D341Med (cell line): ENCODE measurements at regions not wholly inside any gene's neighbourhood (a gene's known extent, or its start where the extent isn't known, plus 50 kb on each side); places are given as distances from the start of the nearest gene placed in this dataset.
"Not testable (repeated sequence)": the region's sequence is repeated elsewhere in the genome, so short reads cannot be mapped to it uniquely, and the experiment has no call there.

Source experiments
- DNase-seq: peaks from one replicate; pipeline ENCODE4 v3.0.0; 2012; ENCODE audit warnings: low spot score

GRCh38 chr2:199569336-199569735 lies 111.6 kb upstream of the SATB2 start:
- no peak for DNase-seq

- no peak for DNase-seq
These were observed 100.4 kb upstream of the SATB2 start for GRCh38 chr2:199558156-199558555.

- DNase-seq: no peak
These were observed 99.0 kb upstream of the SATB2 start for GRCh38 chr2:199556527-199557285.

GRCh38 chr2:199554026-199554425 lies 96.3 kb upstream of the SATB2 start:
- no peak for DNase-seq

- DNase-seq: no peak
These were observed 94.4 kb upstream of the SATB2 start for GRCh38 chr2:199552141-199552540.

GRCh38 chr2:199543606-199544172 lies 86.0 kb upstream of the SATB2 start:
- DNase-seq: no peak

- DNase-seq: no peak
These were observed 77.9 kb upstream of the SATB2 start for GRCh38 chr2:199535445-199536177.

GRCh38 chr2:199533873-199534272 lies 76.1 kb upstream of the SATB2 start:
- DNase-seq: not testable (repeated sequence)

GRCh38 chr2:199527071-199527470 lies 69.3 kb upstream of the SATB2 start:
- no peak for DNase-seq

GRCh38 chr2:199524689-199525574 lies 67.2 kb upstream of the SATB2 start:
- DNase-seq: no peak

GRCh38 chr2:199509403-199509802 lies 51.7 kb upstream of the SATB2 start:
- no peak for DNase-seq
